ENCODE measurements at regions not wholly inside any gene's neighbourhood (a gene's known extent, or its start where the extent isn't known, plus 50 kb on each side); places are given as distances from the start of the nearest gene placed in this dataset.

DNA sequence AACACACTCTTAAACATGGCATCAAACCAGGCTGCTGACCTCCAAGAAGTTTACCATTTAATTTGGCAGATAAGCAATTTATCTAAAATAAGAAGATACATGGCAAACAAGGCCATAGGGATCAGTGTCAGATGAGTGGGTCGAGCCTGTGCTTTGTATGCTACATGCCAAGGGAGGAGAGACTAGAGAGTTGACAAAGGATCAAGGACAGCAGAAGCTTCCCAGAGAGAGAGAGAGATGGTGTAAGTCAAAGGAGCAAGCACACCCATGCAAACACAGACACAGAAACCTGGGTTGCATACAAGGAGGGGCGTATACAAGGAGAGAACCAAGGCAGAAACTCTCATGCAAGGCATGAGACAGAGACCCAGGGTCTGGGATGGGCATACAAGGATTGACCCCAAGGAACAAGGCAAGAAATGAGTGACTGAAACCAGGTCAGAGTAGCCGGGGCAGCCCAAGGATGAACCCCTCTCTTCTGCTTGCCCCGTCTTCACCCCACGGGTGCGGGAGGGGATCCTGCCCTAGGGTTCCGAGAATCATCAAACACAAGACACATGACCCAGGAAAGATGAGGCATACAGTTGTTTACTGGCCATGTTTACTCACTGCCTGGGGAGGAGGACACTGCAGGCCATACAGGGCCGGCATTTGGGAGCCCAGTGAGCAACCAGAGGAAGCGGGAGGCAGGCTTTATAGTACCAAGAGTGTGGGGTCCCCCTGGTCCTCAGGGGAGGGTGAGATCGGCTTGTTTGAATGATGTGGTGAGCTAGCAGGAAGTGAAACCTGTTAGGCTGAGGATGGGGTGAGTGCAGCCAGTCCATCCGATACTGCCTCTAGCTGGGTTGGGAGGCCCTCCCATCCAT is 529.2 kb upstream of the ID2 start:
- Mint-ChIP-seq H3K4me3 (no peak overlapping the region), H3K36me3 (peaks cover 5% of the 10 kb centered on the region), H3K27me3 (no peaks in the 10 kb centered on the region), H3K9me3 (ENCODE audit: low read depth) (peaks cover 3% of the 10 kb centered on the region), H3K27ac (no peak overlapping the region), H3K4me1 (ENCODE audit: low read depth) (peaks cover 24% of the 10 kb centered on the region)

DNA sequence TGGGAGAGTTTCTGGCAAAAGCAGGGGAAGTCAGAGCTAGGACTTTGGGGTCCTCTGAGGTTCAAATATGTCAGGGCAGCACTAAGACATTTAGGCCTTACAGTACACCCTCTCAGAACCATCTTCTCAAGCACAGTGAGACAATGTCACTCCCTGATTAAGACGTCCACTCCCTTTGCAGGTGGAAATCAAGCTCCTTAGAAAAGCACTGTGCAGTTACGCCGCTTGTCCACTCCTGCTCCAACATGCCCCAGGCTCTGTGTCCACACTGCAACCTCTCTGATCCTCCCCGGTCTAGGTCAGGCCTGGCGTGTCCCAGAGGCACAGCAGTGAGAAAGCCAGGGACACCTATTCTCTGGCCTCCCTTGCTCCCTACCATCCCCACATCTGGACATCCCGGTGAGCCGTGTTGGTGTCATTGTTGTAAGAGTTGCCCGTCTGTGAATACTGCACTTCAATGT is 528.6 kb upstream of the ID2 start:
- peaks cover 24% of the 10 kb centered on the region for H3K4me1 Mint-ChIP-seq (ENCODE audit: low read depth)
- peak overlapping the region; percentile 29 for H3K27ac Mint-ChIP-seq
- H3K36me3 Mint-ChIP-seq = peaks cover 5% of the 10 kb centered on the region
- H3K9me3 Mint-ChIP-seq (ENCODE audit: low read depth) = peaks cover 3% of the 10 kb centered on the region
- no peak overlapping the region for H3K4me3 Mint-ChIP-seq
- no peaks in the 10 kb centered on the region for H3K27me3 Mint-ChIP-seq

DNA sequence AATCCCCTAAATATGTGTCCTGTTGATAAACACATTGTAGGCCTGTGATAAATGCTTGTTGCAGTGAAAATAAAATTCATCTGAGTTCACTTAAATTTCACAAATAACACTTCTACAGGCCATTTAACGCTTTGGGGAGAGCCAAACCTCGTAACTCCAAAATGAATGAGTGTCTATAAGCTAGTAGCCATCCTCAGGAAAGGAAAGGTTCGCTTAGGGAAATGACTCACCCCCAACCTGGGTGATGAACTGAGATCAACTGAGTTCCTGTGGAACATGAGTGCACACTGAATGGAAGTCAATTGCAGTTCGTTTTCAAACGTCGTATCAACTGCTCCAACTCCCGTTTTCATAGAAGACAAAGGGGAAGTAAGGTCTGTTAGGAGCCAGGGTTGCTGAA is 527.6 kb upstream of the ID2 start:
- Mint-ChIP-seq H3K9me3 (ENCODE audit: low read depth) (peaks cover 3% of the 10 kb centered on the region), H3K4me3 (no peak overlapping the region), H3K27me3 (no peaks in the 10 kb centered on the region), H3K27ac (peak overlapping the region; percentile 72), H3K4me1 (ENCODE audit: low read depth) (peaks cover 24% of the 10 kb centered on the region), H3K36me3 (peaks cover 5% of the 10 kb centered on the region)

DNA sequence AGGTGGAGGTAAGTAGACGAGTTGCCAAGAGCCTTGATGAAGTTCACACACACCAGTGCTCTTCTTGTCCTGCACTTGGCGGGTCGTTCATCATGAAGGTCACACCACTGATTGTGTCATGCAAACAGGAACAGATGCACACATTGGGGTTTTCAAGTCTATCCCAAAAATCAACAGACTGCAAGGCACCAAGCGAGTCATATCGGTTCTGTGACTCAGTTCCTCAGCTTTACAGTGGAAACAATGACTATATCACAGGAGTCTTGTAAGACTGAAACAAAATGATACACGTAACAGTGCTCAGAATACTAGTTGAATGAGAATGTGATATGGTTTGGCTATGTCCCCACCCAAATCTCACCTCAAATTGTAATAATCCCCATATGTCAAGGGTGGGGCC is 526.9 kb upstream of the ID2 start:
- peaks cover 3% of the 10 kb centered on the region for H3K9me3 Mint-ChIP-seq (ENCODE audit: low read depth)
- H3K4me3 Mint-ChIP-seq = no peak overlapping the region
- H3K4me1 Mint-ChIP-seq (ENCODE audit: low read depth) = peaks cover 24% of the 10 kb centered on the region
- H3K27ac Mint-ChIP-seq = peak overlapping the region; percentile 72
- peaks cover 5% of the 10 kb centered on the region for H3K36me3 Mint-ChIP-seq
- H3K27me3 Mint-ChIP-seq = no peaks in the 10 kb centered on the region

DNA sequence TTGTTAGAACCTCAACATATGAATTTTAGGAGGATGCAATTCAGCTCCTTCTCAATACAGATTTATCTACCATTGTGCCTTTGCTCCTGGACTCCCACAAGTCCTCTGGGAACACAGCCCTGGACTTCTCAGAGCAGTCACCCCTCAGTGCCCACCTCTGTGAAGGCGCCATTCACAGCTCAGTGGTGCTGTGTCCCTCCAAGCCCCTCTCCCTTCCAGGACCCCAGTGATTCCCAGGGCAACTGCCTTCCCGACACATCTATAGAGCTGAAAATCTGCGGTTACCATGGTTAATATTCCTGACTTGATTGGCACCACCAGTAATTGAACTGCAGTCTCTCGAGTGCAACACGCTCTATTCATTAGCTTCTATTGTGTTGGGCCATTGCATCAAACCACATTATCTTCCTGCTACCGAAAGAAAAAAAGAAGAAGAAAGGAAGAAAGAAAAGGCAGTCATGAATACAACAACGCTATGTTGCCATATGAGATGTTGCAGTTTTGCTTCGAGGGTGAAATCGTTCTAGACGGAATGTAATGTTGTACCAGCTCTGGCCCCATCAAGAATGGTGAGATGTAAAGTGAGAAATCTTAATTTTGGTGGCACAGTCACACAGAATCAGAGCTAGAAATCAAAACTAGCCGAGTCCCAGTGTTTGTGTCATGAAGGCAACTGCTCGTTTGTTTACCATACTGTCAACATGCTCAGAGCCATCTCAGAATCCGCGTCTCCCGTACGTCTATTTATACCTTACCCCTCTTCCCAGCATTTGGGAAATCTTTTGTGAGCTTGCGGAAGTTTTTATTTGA is 524.0 kb upstream of the ID2 start:
- no peak overlapping the region for H3K27ac Mint-ChIP-seq
- H3K27me3 Mint-ChIP-seq = no peaks in the 10 kb centered on the region

DNA sequence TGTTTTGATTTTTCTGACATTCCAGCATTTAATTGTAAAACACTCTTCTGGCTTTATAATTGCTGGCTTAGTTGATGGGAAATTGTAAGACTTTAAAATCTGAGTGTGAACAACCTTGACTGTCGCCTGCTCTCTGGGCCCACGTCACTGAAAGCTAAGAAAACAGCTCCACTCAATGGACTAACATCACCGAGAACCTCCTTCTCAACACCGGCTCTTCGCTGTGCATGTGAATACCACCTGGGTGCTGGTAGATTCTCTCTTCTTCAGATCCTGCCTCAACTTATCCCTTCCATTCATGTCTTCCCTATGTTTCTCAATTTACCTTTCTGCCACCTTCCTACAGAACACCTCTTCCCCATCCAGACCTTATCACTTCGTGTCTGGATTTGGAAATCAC is 523.1 kb upstream of the ID2 start:
- H3K27ac Mint-ChIP-seq = no peak overlapping the region
- H3K4me3 Mint-ChIP-seq = no peak overlapping the region
- H3K27me3 Mint-ChIP-seq = no peaks in the 10 kb centered on the region
- peaks cover 3% of the 10 kb centered on the region for H3K9me3 Mint-ChIP-seq (ENCODE audit: low read depth)
- peaks cover 12% of the 10 kb centered on the region for H3K4me1 Mint-ChIP-seq (ENCODE audit: low read depth)
- H3K36me3 Mint-ChIP-seq = peaks cover 5% of the 10 kb centered on the region

More for the DNA sequence above, 524.0 kb upstream of the ID2 start:
- H3K36me3 Mint-ChIP-seq = peaks cover 5% of the 10 kb centered on the region
- peaks cover 19% of the 10 kb centered on the region for H3K4me1 Mint-ChIP-seq (ENCODE audit: low read depth)
- H3K9me3 Mint-ChIP-seq (ENCODE audit: low read depth) = peaks cover 3% of the 10 kb centered on the region
- H3K4me3 Mint-ChIP-seq = no peak overlapping the region

DNA sequence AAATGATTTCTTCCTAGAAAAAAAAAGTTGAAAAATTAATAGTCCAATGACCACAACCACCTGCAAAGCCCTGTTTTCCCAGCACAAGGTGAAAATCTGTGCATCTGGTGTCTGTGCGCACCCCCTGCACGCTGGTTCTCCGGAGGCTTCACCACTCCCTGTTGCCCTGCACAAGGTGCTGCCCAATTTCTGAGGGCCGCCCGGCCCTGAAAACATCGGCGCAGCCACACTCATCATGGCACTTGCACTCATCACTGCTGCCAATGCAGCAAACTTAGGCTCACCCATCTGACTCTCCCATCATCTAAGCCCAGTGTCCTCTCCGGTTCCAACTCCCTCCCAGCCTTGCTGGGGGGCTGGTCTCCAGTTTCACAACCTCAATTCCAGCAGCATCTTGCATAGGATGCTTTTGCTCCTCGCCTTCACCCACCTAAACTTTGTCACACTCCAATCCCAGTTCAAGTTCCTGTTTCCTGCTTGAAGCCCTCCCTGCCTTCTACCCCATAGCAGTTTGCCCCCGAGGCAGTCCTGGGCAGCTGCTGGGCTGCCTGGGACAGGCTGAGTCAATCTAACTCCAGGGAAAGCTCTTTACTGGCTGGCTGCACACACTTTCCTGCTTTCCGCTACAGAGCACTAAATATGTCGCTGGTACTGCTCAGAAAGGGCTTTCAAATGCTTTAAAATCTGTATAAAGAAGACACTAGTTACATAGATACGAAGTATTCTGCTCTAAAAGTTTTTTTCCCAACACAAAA is 522.5 kb upstream of the ID2 start:
- Mint-ChIP-seq H3K36me3 (peaks cover 4% of the 10 kb centered on the region), H3K4me3 (no peak overlapping the region), H3K27me3 (no peaks in the 10 kb centered on the region), H3K4me1 (ENCODE audit: low read depth) (peaks cover 9% of the 10 kb centered on the region), H3K27ac (no peak overlapping the region), H3K9me3 (ENCODE audit: low read depth) (peaks cover 3% of the 10 kb centered on the region)

DNA sequence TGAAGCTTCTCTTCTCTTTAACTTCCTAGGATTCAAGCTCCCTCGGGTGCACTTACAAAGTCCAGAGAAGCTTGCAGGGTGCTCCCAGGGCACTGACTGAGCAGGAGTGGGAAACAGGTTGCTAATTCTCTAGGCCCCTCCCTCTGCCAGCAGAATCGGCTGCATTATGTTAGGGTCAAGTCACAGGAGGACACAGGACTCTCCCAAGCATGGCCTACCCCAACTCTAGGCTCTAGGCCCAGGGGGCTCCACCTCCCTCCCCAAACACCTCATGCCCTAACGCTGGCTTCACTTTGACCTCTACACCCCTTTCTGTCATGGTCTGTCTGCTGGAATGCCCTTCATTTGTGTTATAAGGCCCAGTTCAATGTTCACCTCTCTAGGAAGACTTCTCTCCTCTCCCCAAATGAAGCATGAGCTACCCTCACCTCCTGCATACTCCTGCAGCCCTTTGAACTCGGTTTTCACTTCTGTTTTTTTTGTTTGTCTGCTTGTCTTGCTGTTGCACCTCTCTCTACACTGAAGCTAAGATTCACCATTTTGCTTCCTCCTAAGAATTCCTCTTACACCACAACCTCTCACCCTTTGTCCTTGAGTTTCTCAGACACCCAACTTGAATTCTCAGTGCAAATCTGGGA is 521.8 kb upstream of the ID2 start:
- Mint-ChIP-seq H3K4me3 (no peak overlapping the region), H3K27ac (no peak overlapping the region), H3K4me1 (ENCODE audit: low read depth) (peaks cover 3% of the 10 kb centered on the region)

DNA sequence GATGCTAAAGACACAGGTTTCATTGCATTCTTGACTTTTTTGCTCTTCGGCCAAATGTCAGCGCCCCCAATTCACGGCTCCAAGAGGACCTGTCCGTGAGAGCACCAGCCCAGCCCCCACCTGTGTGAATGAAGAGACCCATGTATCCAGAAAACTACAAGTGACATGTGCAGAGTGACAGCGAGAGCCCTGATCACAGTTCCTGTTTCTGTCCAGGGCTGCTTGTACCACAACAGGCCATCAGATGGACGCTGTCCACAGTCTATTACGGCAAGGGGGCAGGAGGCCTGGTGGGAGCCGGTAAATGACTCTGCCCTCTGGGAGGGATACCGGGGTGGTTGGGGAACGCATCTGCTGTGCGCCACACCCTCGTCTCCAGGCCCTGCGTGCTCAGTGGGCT is 520.9 kb upstream of the ID2 start:
- H3K4me3 Mint-ChIP-seq = no peak overlapping the region
- H3K36me3 Mint-ChIP-seq = no peaks in the 10 kb centered on the region
- H3K9me3 Mint-ChIP-seq (ENCODE audit: low read depth) = no peaks in the 10 kb centered on the region
- no peaks in the 10 kb centered on the region for H3K27me3 Mint-ChIP-seq
- no peaks in the 10 kb centered on the region for H3K4me1 Mint-ChIP-seq (ENCODE audit: low read depth)
- H3K27ac Mint-ChIP-seq = no peak overlapping the region

More for the DNA sequence above, 521.8 kb upstream of the ID2 start:
- Mint-ChIP-seq H3K36me3 (no peaks in the 10 kb centered on the region), H3K9me3 (ENCODE audit: low read depth) (peaks cover 3% of the 10 kb centered on the region), H3K27me3 (no peaks in the 10 kb centered on the region)

DNA sequence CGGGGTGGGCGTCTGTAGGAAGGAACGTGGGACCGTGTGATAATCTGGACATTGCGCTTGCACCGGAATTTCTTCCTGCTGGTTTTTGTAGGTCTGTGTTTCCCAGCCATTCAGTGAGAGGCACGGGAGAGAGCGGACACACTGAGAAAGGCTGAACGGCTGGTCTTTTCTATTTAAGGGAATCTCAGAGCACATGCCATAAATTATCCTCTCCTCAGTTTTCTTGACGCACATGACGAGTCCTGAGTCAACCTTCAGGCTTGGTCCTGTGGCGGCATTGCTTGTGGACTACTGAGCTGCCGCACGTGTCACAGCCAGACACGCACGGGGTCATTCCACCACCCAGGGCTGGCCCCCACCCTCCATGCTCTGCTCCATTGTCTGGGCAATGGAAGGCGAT is 519.3 kb upstream of the ID2 start:
- Mint-ChIP-seq H3K27ac (no peak overlapping the region), H3K9me3 (ENCODE audit: low read depth) (no peaks in the 10 kb centered on the region), H3K4me1 (ENCODE audit: low read depth) (no peaks in the 10 kb centered on the region), H3K27me3 (no peaks in the 10 kb centered on the region), H3K36me3 (no peaks in the 10 kb centered on the region), H3K4me3 (no peak overlapping the region)

DNA sequence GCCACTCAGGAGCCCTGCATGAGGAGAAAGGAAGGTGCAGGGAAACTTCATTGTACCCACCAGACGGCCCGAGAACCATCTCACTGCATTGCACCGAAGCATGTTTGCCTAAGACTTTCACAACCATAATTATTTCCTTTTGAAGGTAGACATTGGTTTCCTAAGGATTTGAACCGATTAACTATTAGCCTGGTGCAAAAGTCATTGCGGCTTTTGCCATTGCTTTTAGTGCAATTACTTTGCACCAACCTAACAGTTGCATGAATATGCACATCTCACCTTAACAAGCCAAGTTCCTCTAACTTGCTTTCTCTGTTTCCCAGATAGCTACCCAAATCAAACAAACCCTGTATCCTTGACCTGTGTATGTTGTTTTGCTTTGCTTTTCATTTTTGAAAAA is 516.3 kb upstream of the ID2 start:
- H3K4me3 Mint-ChIP-seq = no peak overlapping the region
- H3K9me3 Mint-ChIP-seq (ENCODE audit: low read depth) = no peaks in the 10 kb centered on the region
- no peaks in the 10 kb centered on the region for H3K36me3 Mint-ChIP-seq
- H3K27me3 Mint-ChIP-seq = no peaks in the 10 kb centered on the region
- H3K27ac Mint-ChIP-seq = no peak overlapping the region
- peaks cover 2% of the 10 kb centered on the region for H3K4me1 Mint-ChIP-seq (ENCODE audit: low read depth)

DNA sequence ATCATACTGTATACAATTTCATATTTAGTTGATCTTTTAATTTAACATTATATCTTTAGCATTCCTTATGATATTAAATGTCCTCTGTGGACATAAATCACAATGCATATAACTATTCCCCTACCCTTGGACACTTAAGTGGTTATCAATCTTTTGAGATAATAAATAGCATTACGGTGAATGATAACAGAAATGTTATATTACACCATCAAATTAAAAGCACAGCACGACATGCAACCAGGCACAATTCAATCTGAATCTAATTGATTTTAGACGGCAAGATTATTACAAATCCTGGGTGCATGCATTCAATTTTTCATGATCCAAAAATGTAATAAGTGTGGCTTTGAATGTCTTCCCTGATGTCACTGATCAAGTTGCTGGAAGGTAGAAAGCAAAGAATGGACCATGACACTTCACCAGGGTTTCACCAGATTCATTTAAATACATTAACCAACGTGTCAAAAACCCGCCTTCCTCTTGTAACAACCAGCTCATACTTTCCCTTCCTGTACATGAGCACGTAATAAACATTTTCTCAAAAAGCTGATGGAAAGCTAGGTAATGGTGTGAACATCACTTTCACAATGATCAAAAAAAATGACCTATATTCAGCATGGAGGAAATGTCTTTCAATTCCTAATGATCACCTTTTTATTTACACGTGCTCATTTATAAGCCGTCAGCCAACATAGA is 513.7 kb upstream of the ID2 start:
- H3K9me3 Mint-ChIP-seq (ENCODE audit: low read depth) = no peaks in the 10 kb centered on the region
- H3K27ac Mint-ChIP-seq = no peak overlapping the region
- peaks cover 2% of the 10 kb centered on the region for H3K4me1 Mint-ChIP-seq (ENCODE audit: low read depth)
- no peaks in the 10 kb centered on the region for H3K36me3 Mint-ChIP-seq
- H3K27me3 Mint-ChIP-seq = peaks cover 2% of the 10 kb centered on the region
- no peak overlapping the region for H3K4me3 Mint-ChIP-seq

DNA sequence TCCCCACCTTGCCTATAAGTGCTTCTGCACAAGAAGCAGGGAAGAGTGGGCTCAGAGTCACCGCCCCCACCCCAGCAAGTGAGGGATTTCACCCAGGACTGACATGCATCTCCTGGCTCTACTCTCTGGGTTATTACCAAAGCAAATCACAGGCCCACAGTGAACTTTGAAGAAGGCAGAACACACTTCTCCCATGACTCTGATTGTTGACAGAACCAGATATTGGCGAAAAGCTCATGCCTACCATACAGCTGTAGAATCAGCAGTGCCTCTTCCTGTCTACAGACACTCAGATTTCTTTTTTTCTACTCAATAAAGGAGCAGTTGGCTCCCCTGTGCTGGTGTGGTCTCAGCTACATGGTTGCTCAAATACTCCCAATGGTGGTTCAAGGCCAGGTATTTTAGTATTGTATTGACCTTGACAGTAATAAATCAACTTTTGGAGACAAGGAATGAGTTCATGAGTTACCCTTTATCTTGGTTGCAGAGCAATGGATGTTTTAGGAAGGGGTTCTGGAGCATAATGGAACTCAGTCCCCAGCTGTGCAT is 512.9 kb upstream of the ID2 start:
- Mint-ChIP-seq H3K4me1 (ENCODE audit: low read depth) (peaks cover 2% of the 10 kb centered on the region), H3K4me3 (no peak overlapping the region), H3K36me3 (no peaks in the 10 kb centered on the region), H3K27ac (no peak overlapping the region), H3K27me3 (peaks cover 2% of the 10 kb centered on the region), H3K9me3 (ENCODE audit: low read depth) (no peaks in the 10 kb centered on the region)

DNA sequence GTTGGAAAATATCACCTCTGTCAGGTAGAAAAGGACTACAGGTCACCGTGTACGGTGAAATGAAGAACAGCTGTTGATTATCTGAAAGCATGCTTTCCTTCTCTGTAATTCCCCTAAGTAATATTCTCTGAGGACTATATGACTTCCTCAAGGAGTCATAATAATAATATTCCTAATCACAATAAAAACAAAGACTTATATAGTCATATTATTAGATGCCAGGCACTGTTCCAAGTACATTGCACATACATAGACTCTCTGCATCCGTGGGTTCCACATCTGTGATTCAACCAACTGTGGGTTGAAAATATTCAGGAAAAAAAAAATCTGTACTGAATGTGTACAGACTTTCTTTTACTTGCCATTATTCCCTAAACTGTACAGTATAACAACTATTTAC is 512.4 kb upstream of the ID2 start:
- H3K9me3 Mint-ChIP-seq (ENCODE audit: low read depth) = no peaks in the 10 kb centered on the region
- H3K36me3 Mint-ChIP-seq = no peaks in the 10 kb centered on the region
- H3K27ac Mint-ChIP-seq = no peak overlapping the region
- no peak overlapping the region for H3K4me3 Mint-ChIP-seq
- peaks cover 2% of the 10 kb centered on the region for H3K4me1 Mint-ChIP-seq (ENCODE audit: low read depth)
- peaks cover 2% of the 10 kb centered on the region for H3K27me3 Mint-ChIP-seq
